IPS-15b (cell line): ENCODE measurements at regions not wholly inside any gene's neighbourhood (a gene's known extent, or its start where the extent isn't known, plus 50 kb on each side); places are given as distances from the start of the nearest gene placed in this dataset.
"Not testable (repeated sequence)": the region's sequence is repeated elsewhere in the genome, so short reads cannot be mapped to it uniquely, and the experiment has no call there.

ENCODE experiments used
- H3K27me3 ChIP-seq: one replicate; pipeline ENCODE4 v1.6.1; 2013; ENCODE audit warnings: low read length; ENCODE audit not compliant: control insufficient read depth, insufficient read depth
- H3K36me3 ChIP-seq: one replicate; pipeline ENCODE4 v1.6.1; 2013; ENCODE audit warnings: low read length; ENCODE audit not compliant: control insufficient read depth, insufficient read depth
- H3K4me1 ChIP-seq: one replicate; pipeline ENCODE4 v1.6.1; 2013; ENCODE audit warnings: mild to moderate bottlenecking, low read length; ENCODE audit not compliant: control insufficient read depth, insufficient read depth
- H3K4me3 ChIP-seq: one replicate; pipeline ENCODE4 v1.5.1; 2013; ENCODE audit warnings: low read depth, low read length
- H3K9ac ChIP-seq: one replicate; pipeline ENCODE4 v1.6.1; 2013; ENCODE audit warnings: low read depth, mild to moderate bottlenecking, low read length
- H3K9me3 ChIP-seq: one replicate; pipeline ENCODE4 v1.6.1; 2013; ENCODE audit warnings: mild to moderate bottlenecking, low read length; ENCODE audit not compliant: control insufficient read depth, insufficient read depth

DNA sequence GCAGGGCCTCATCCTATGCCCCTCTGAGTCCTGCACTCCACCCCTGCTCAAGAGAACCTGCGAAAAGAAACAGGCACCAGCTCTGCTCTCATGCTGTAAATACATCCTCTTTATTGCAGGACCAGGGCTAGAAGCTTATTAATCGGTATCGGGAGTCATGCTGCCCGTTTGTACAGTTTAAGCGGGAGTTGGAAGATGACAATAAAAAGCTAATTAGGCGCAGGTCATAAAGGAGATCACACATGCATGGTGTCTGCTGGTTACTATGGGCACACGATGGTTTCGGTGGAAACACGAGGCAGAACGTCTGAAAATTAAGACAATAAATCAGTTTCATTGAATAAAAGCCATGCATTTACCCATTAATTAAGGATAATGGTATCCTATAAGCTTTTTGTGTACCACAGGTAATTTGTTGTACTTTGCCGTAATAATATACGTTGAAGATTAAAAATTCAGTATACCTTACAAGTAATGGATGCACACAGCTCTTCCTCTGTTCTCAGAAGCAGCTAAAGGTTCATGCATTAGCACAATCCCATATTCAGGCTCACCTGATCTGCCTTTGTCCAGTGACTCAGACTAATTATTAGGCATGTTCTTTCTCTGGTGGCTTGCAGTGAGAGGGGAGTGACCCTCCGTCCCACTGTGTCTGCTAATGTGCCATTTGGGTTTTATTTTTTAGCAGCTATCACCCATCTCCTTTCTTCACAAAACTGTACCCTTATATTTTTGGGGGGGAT is 406.0 kb downstream of the TSHZ3 start:
- Histone ChIP-seq H3K9ac (no peak overlapping the region), H3K4me1 (no peaks in the 10 kb centered on the region), H3K4me3 (no peak overlapping the region), H3K36me3 (no peaks in the 10 kb centered on the region), H3K27me3 (no peaks in the 10 kb centered on the region), H3K9me3 (no peaks in the 10 kb centered on the region)

DNA sequence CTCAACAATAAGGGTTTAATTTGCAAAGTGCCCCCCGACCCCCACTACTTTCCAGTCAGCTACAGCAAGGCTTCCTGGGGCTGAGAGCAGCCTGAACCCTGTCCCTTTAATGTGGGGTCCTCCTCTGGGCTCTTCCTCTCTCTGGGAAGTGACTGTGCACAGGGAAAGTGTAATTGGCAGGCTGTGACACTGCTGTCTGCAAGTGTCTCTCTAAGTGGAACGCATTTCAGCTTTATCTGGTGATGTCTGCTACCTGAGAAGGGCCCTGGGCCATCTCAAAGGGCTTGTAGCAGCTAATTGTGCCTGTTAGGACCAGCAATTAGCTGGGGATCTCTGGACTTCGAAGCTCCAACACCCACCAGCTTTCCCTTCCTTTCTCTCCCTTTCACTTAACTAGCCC is 406.6 kb downstream of the TSHZ3 start:
- Histone ChIP-seq H3K27me3 (no peaks in the 10 kb centered on the region), H3K36me3 (no peaks in the 10 kb centered on the region), H3K4me3 (no peak overlapping the region), H3K9ac (no peak overlapping the region), H3K9me3 (no peaks in the 10 kb centered on the region), H3K4me1 (no peaks in the 10 kb centered on the region)

- Histone ChIP-seq H3K36me3 (no peaks in the 10 kb centered on the region), H3K27me3 (no peaks in the 10 kb centered on the region), H3K9ac (no peak overlapping the region), H3K4me1 (no peaks in the 10 kb centered on the region), H3K4me3 (no peak overlapping the region), H3K9me3 (no peaks in the 10 kb centered on the region)
Observed at GRCh38 chr19:30941591-30941990, 407.6 kb downstream of the TSHZ3 start.

DNA sequence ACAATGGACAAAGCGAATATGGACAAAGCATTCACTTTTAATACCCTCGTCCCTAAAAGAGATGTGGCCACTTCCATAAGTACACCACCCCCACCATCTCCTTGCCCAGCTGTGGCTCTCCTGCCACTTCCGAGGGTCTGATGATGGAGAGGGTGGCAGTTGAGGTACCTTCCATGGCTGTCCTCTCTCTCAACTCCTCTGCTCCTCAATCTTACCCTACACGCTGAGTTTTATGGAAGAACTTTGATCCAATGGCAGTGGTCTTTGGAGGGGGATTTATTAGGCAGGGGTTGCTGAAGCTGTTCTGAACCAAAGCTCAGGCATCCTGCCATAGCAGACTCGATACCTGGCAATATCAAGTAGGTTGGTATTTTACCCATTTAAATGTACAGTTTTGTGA is 413.0 kb downstream of the TSHZ3 start:
- no peaks in the 10 kb centered on the region for H3K36me3 ChIP-seq
- H3K9me3 ChIP-seq = no peaks in the 10 kb centered on the region
- H3K4me3 ChIP-seq = no peak overlapping the region
- no peak overlapping the region for H3K9ac ChIP-seq
- H3K4me1 ChIP-seq = no peaks in the 10 kb centered on the region
- no peaks in the 10 kb centered on the region for H3K27me3 ChIP-seq

DNA sequence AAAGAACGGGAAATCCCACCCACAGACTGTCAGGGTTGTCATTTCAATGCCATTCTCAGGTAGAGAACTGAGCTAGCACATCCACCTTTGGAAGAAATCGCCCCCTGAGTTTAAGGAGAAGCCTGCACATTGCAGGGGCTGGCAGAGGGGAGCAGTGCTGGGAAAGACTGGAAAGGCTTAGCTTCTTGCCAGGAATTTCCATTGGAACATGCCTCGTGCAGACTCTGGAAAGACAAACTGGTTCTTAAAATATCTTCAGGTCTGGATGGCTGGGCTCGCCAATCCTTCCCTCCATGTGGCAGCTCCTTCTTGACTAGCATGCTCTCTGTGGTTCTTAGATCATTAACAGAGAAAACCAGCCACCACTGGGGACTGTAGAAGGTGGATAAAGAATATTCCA is 414.1 kb downstream of the TSHZ3 start:
- H3K4me1 ChIP-seq = no peaks in the 10 kb centered on the region
- H3K27me3 ChIP-seq = no peaks in the 10 kb centered on the region
- H3K9ac ChIP-seq = no peak overlapping the region
- no peaks in the 10 kb centered on the region for H3K9me3 ChIP-seq
- no peak overlapping the region for H3K4me3 ChIP-seq
- no peaks in the 10 kb centered on the region for H3K36me3 ChIP-seq

- not testable (repeated sequence) for H3K4me3 ChIP-seq, H3K9me3 ChIP-seq, H3K4me1 ChIP-seq, H3K9ac ChIP-seq, H3K36me3 ChIP-seq, H3K27me3 ChIP-seq
Observed at GRCh38 chr19:30933454-30933853, 415.8 kb downstream of the TSHZ3 start.

DNA sequence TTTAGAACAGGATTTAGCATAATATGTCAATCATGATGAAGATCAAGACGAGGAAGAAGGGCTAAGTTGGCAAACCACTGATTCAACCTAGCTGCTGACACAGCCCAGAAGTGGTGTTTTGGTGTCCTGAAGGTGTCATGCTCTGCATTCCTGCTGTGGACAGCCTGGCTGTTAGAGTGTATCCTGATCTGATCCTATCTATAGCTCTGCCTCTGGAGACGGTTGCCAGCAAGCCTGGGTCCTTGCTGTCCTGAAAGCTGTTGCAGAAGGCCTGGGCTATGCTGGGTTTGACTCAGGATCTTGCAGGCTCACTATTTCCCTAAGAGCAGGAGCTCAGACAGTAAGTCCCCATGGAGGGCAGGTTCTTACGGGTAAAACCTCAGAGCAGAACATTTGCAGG is 416.4 kb downstream of the TSHZ3 start:
- Histone ChIP-seq H3K4me3 (no peak overlapping the region), H3K9me3 (no peaks in the 10 kb centered on the region), H3K4me1 (no peaks in the 10 kb centered on the region), H3K27me3 (no peaks in the 10 kb centered on the region), H3K36me3 (no peaks in the 10 kb centered on the region), H3K9ac (no peak overlapping the region)

DNA sequence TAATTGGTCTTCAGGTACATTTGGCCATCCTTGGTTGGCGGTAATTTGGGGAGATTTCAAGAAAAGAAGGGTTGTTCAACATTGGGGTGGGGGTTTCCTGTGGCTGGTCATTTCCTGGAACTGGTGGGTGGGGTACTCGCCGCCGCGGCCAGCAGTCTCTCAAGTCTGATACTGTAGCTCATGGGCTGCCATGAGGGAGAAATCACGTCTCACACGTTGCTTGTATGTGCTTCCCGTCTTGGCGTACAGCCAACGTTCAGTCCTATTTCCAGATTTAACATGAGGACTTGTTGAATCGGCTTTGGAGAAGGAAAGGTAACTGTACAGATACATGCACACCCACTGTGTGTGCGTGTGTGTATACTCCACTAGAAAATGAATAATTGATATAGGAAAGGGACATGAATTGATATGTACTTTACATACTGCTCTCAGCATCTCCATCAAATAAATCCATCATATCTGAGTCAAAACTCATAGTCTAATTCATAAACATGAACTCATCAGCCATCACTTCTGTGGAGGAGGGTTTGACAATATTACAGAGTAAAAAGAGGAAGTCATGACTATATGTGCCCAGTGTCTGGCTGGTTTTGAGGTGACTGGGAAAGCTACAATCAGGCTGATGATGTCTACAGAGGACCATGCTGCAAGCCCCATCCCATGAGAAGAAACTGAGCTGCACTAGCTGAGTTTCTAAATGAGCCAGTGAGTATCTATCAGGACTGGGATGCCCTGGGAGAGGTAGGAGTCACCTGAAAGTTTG is 418.1 kb downstream of the TSHZ3 start:
- Histone ChIP-seq H3K4me3 (no peak overlapping the region), H3K9me3 (no peaks in the 10 kb centered on the region), H3K27me3 (no peaks in the 10 kb centered on the region), H3K9ac (no peak overlapping the region), H3K36me3 (no peaks in the 10 kb centered on the region), H3K4me1 (no peaks in the 10 kb centered on the region)

DNA sequence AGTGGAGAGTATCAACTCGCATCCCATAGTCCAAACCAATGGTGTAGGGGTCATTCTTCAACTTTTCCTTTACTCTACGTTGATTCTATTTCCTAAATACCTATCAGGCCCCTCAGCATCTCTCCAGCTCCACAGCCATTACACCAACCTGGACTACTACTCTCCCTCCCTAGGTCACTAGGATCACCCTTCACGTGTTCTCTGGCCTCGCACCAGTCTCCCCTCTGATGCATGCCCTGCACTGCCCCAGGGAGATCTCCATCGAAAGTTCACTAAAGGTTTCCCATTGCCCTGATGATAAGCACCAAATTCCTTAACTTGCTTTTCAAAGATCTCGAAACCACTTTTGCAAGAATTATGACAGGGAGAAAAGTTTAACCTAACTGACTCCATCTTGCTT is 421.5 kb downstream of the TSHZ3 start:
- H3K9me3 ChIP-seq = no peaks in the 10 kb centered on the region
- H3K9ac ChIP-seq = no peak overlapping the region
- H3K4me3 ChIP-seq = no peak overlapping the region
- H3K27me3 ChIP-seq = no peaks in the 10 kb centered on the region
- H3K36me3 ChIP-seq = no peaks in the 10 kb centered on the region
- H3K4me1 ChIP-seq = no peaks in the 10 kb centered on the region

DNA sequence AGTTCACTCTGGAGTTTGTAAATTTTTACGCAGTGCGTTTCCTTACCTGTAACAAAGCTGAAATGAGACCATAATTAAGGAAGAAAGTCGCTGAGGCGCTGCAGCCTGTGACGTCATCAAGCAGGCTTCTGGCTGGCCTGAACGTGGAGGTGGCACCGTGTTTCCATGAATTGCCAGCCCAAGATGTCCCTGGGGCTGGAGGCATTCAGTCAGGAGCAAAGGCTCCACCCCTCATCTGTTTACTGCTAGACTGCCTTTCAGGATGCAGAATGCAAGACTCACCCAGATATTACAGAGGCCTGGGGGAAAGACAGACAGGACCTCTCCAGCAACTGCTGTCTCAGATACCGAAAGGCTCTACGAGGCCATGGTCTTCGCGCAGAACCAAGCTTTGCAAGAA is 424.6 kb downstream of the TSHZ3 start:
- H3K4me3 ChIP-seq = no peak overlapping the region
- no peak overlapping the region for H3K9ac ChIP-seq
- H3K9me3 ChIP-seq = no peaks in the 10 kb centered on the region
- no peaks in the 10 kb centered on the region for H3K27me3 ChIP-seq
- no peaks in the 10 kb centered on the region for H3K4me1 ChIP-seq
- H3K36me3 ChIP-seq = no peaks in the 10 kb centered on the region

DNA sequence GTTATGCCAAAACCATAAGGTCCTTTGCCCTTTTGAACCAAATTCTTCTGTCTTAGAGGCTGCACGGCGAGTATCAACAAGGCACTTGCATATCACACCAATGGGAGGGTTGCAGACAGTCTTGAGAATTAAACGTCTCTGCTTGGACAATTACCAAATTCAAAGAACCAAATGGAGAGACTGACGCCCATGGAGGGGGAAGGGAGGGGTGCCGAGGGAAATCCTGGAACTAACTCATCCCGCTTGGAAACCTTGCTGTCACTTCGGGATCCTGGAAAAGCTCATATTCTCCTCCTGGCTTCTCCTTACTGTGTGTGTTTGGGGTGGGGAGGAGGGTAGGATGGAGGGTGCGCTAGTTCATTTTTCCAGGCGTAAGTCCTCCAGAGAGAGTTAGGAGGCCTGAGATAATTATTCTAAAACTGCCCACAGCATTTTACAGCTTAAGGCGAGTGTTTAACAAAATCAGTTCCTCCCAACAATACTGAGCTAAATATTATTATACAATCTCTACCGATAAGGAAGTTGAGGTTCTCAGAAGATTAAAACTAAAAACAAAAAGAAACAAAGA is 425.1 kb downstream of the TSHZ3 start:
- no peaks in the 10 kb centered on the region for H3K27me3 ChIP-seq
- H3K4me3 ChIP-seq = no peak overlapping the region
- H3K9me3 ChIP-seq = no peaks in the 10 kb centered on the region
- H3K36me3 ChIP-seq = no peaks in the 10 kb centered on the region
- H3K4me1 ChIP-seq = no peaks in the 10 kb centered on the region
- no peak overlapping the region for H3K9ac ChIP-seq

- Histone ChIP-seq H3K9me3 (no peaks in the 10 kb centered on the region), H3K4me3 (no peak overlapping the region), H3K4me1 (no peaks in the 10 kb centered on the region), H3K36me3 (no peaks in the 10 kb centered on the region), H3K9ac (no peak overlapping the region), H3K27me3 (no peaks in the 10 kb centered on the region)
Observed at GRCh38 chr19:30923621-30924020, 425.6 kb downstream of the TSHZ3 start.
